Transverse colon (tissue), 4 donors: ENCODE measurements at regions not wholly inside any gene's neighbourhood (a gene's known extent, or its start where the extent isn't known, plus 50 kb on each side); places are given as distances from the start of the nearest gene placed in this dataset.

Experiments used
- POLR2AphosphoS5 ChIP-seq, 3 donors: sonication (generic); formaldehyde crosslinking; IDR thresholded peaks; one replicate each; pipeline ENCODE4 v1.6.1; 2016; ENCODE audit warnings: antibody characterized with exemption in 3 of 3
- TF ChIP-seq, protein P1 (sequence below), 5 experiments: fragments of 200-600 bp in 3 of 5; fragments of 450-650 bp in 2 of 5; sonication (generic) in 3 of 5; IDR thresholded peaks; 1 replicate in 2 of 5; 2 replicates in 3 of 5; pipeline ENCODE4 v1.5.1; 2016 to 2017; ENCODE audit warnings: antibody characterized with exemption in 5 of 5, inconsistent platforms in 3 of 5, mild to moderate bottlenecking in 2 of 5, moderate library complexity in 1 of 5

DNA sequence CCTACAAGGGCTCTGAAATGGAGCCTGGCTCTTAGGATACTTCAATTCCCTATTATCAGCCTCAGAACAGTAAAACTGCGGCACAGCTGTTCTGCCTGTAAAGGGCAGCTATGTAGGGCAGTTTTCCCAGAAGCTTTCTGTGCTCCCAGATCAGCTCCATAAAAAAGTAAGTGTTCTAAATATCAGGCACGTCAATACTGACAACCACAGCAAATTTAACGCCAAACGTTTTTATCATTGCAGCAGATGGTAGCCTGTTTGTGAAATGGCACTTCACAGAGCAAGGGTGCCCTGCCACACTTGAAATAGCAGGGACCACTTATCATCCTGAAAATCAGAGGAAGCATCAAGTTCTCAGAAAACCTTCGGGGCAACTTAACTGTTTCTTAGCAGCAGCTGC lies 54.8 kb upstream of the PTHLH start:
- TF ChIP-seq, protein P1, sequence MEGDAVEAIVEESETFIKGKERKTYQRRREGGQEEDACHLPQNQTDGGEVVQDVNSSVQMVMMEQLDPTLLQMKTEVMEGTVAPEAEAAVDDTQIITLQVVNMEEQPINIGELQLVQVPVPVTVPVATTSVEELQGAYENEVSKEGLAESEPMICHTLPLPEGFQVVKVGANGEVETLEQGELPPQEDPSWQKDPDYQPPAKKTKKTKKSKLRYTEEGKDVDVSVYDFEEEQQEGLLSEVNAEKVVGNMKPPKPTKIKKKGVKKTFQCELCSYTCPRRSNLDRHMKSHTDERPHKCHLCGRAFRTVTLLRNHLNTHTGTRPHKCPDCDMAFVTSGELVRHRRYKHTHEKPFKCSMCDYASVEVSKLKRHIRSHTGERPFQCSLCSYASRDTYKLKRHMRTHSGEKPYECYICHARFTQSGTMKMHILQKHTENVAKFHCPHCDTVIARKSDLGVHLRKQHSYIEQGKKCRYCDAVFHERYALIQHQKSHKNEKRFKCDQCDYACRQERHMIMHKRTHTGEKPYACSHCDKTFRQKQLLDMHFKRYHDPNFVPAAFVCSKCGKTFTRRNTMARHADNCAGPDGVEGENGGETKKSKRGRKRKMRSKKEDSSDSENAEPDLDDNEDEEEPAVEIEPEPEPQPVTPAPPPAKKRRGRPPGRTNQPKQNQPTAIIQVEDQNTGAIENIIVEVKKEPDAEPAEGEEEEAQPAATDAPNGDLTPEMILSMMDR (IDR thresholded peaks at IDR 0.05) = no peak
- TF ChIP-seq POLR2AphosphoS5 (IDR thresholded peaks at IDR 0.05) = no peak
